ENCODE measurements at regions not wholly inside any gene's neighbourhood (a gene's known extent, or its start where the extent isn't known, plus 50 kb on each side); places are given as distances from the start of the nearest gene placed in this dataset.

DNA sequence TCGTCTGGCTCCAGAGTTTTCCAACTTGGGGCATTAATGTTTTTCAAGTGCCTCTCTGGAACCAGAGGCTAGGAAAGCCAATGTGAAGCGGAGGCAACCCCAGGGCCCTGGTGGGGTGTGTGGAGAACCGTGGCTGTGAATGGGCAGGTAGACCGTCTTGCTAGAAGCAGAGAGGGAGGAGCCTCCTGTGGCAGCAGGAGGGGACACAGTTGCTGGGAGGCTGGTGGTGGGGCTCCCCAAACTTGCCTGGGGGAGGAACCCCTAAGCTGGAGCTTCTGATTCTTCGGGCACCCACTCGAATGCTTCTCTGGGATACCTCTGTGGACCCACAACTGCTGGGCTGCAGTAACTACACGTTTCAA is 65.3 kb upstream of the APCDD1L start:
- Histone ChIP-seq H3K9me3 (peaks cover 21% of the 10 kb centered on the region; the same call in 1 of the 2 replicates), H3K27ac (no peak overlapping the region), H3K4me3 (no peak overlapping the region)

GRCh38 chr20:58579819-58580473 is 64.7 kb upstream of the APCDD1L start:
- Histone ChIP-seq H3K27me3 (no peaks in the 10 kb centered on the region), H3K9ac (no peak overlapping the region), H3K4me3 (no peak overlapping the region), H4K20me1 (no peaks in the 10 kb centered on the region), H3K36me3 (no peaks in the 10 kb centered on the region), H3K9me3 (peaks cover 21% of the 10 kb centered on the region; the same call in 1 of the 2 replicates), H3K4me2 (no peak overlapping the region), H3K4me1 (peaks cover 9% of the 10 kb centered on the region), H3K27ac (no peak overlapping the region)
- no peak for TF ChIP-seq Cebpa-rat (IDR thresholded peaks at IDR 0.05)

More for the DNA sequence above, 65.3 kb upstream of the APCDD1L start:
- no peak overlapping the region for H3K4me2 ChIP-seq
- no peaks in the 10 kb centered on the region for H3K36me3 ChIP-seq
- H3K4me1 ChIP-seq = peaks cover 14% of the 10 kb centered on the region
- no peak overlapping the region for H3K9ac ChIP-seq
- TF ChIP-seq Cebpa-rat (IDR thresholded peaks at IDR 0.05) = no peak
- H4K20me1 ChIP-seq = no peaks in the 10 kb centered on the region
- no peaks in the 10 kb centered on the region for H3K27me3 ChIP-seq

GRCh38 chr20:58579069-58579818 is 64.0 kb upstream of the APCDD1L start:
- H3K4me2 ChIP-seq = no peak overlapping the region
- H3K9ac ChIP-seq = no peak overlapping the region
- H3K4me1 ChIP-seq = peaks cover 8% of the 10 kb centered on the region
- H3K27me3 ChIP-seq = no peaks in the 10 kb centered on the region
- peaks cover 21% of the 10 kb centered on the region; the same call in 1 of the 2 replicates for H3K9me3 ChIP-seq
- no peak for TF ChIP-seq Cebpa-rat (IDR thresholded peaks at IDR 0.05)
- H3K36me3 ChIP-seq = no peaks in the 10 kb centered on the region
- H4K20me1 ChIP-seq = no peaks in the 10 kb centered on the region
- no peak overlapping the region for H3K27ac ChIP-seq
- no peak overlapping the region for H3K4me3 ChIP-seq

DNA sequence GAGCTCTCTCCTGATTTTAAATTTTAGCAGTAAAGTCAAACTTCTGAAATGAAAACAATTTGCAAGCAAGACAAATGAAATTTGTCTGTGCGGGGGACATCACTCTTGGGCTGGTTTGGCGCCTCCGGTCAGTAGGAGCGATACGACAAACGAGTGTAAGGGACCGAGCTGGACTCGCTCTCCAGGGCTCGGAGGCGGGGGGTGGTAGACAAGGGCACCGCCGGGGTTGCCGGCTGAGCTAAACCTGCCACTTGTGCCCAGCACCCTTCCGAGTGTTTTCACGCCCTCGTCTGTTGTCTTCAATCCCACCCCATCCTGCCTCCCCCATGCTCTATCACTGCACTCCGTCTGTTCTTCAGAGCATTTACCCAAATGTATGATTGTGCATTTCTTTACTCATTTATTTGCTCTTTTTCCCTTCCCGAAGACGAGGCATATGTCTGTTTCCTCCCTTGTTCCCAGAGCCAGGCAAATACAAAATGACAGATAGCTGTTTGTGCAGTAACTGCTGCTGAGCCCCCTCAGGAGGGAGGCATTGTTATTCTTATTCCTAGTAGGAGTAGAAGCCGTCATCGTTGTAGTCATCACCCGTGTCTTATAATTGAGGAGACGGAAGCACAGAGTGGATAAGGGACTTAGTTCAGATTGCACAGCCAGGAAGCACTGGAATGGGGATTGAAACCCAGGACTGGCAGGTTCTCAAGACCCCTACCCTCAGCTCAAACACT is 62.8 kb upstream of the APCDD1L start:
- no peaks in the 10 kb centered on the region for H3K27me3 ChIP-seq
- H4K20me1 ChIP-seq = no peaks in the 10 kb centered on the region
- peaks cover 21% of the 10 kb centered on the region; the same call in 1 of the 2 replicates for H3K9me3 ChIP-seq
- TF ChIP-seq Cebpa-rat (IDR thresholded peaks at IDR 0.05) = no peak
- H3K4me3 ChIP-seq = no peak overlapping the region
- no peak overlapping the region for H3K27ac ChIP-seq
- H3K4me1 ChIP-seq = no peaks in the 10 kb centered on the region
- H3K4me2 ChIP-seq = no peak overlapping the region
- no peak overlapping the region for H3K9ac ChIP-seq
- no peaks in the 10 kb centered on the region for H3K36me3 ChIP-seq

DNA sequence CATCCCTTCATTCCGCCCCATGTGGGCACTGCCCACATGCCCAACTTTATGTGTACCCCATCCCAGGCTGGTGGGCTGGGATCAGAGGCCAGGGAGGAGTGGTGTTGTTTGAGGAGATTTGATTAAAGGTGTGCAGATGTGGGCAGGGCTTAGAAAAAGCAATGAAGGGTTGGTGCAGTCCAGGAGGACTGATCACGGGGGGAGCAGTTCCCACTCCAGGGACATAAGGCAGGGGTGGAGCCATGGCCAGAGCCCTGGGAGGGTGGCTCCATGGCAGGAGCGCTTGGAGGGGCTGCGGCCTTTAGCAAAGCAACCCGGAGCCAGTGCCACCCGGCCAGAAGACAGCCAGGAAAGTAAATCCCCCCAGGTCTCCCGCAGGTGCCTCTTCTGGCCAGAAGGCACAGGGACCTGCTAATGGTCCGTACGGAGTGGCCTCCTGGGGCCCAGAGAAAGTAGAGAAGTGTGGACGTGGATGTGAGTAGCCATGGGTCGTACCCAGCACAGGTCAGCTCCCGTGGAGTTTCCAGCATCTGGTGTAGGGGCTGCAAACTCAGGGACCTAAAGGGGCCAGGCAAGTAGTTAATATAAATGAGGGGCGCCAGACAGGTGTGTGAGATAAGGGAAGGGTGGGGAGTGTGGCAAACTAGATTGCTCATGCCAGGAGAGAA is 62.1 kb upstream of the APCDD1L start:
- Histone ChIP-seq H3K36me3 (no peaks in the 10 kb centered on the region), H3K27ac (no peak overlapping the region), H3K27me3 (no peaks in the 10 kb centered on the region), H3K9ac (no peak overlapping the region), H3K9me3 (peaks cover 13% of the 10 kb centered on the region; the same call in 1 of the 2 replicates), H3K4me2 (no peak overlapping the region), H3K4me3 (no peak overlapping the region), H4K20me1 (no peaks in the 10 kb centered on the region), H3K4me1 (no peaks in the 10 kb centered on the region)
- no peak for TF ChIP-seq Cebpa-rat (IDR thresholded peaks at IDR 0.05)

GRCh38 chr20:58576603-58576970 is 61.4 kb upstream of the APCDD1L start:
- Histone ChIP-seq H3K4me1 (no peaks in the 10 kb centered on the region), H3K4me2 (no peak overlapping the region), H4K20me1 (no peaks in the 10 kb centered on the region), H3K27me3 (no peaks in the 10 kb centered on the region), H3K9me3 (0 out of 2 replicates have a peak, but pooled peaks cover 7% of the 10 kb centered on the region), H3K36me3 (no peaks in the 10 kb centered on the region), H3K4me3 (no peak overlapping the region), H3K27ac (no peak overlapping the region), H3K9ac (no peak overlapping the region)
- TF ChIP-seq Cebpa-rat (IDR thresholded peaks at IDR 0.05) = no peak

DNA sequence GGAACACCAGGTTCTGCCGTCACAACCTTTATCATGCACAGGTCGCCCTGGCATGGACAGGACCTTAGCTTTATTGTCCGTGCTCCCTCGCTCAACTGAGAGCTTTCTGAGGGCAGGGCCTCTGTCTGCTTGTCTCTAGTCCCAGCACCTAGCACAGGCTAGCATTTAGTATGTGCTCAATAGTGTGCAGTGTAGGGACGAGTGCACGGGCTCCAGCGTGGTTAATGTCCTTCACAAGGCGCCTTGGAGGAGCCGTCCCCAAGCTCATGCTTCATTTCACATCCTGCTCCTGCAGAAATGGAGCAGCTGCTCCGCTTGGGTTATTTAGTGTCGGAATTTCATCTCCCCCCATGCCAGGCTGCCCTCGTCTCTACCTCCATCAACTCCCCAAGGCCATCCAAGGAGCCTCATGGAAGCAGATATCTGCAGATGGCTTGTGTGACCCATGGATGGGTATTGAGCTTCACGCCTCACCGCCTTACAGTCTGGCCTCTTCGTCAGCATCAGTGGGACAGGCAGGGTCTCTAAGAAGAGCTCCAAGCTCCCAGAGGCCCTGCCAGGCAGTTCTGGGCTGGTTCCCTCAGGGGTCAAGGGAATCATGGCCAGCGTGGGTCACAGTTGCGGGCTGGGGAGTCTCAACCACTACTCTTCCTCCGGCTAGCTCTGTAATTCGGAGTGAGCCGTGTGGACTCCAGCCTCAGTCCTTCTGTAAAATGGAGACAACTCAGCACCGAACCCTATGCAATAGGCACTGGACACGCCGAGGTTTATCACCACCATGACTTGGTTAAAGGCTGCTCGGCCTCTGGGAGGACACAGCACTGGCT is 60.8 kb upstream of the APCDD1L start:
- Histone ChIP-seq H3K9ac (no peak overlapping the region), H3K27me3 (no peaks in the 10 kb centered on the region), H4K20me1 (no peaks in the 10 kb centered on the region), H3K9me3 (0 out of 2 replicates have a peak, but pooled peaks cover 7% of the 10 kb centered on the region), H3K4me2 (no peak overlapping the region), H3K4me3 (no peak overlapping the region), H3K4me1 (no peaks in the 10 kb centered on the region), H3K36me3 (no peaks in the 10 kb centered on the region), H3K27ac (no peak overlapping the region)
- no peak for TF ChIP-seq Cebpa-rat (IDR thresholded peaks at IDR 0.05)

GRCh38 chr20:58574469-58574868 is 59.3 kb upstream of the APCDD1L start:
- 0 out of 2 replicates have a peak, but pooled peaks cover 2% of the 10 kb centered on the region for H3K9me3 ChIP-seq
- H3K27me3 ChIP-seq = no peaks in the 10 kb centered on the region
- H3K4me1 ChIP-seq = peaks cover 5% of the 10 kb centered on the region; the same call in 1 of the 2 replicates
- H3K4me2 ChIP-seq = no peak overlapping the region
- H3K27ac ChIP-seq = no peak overlapping the region
- H4K20me1 ChIP-seq = no peaks in the 10 kb centered on the region
- H3K36me3 ChIP-seq = no peaks in the 10 kb centered on the region
- no peak for TF ChIP-seq Cebpa-rat (IDR thresholded peaks at IDR 0.05)
- no peak overlapping the region for H3K4me3 ChIP-seq
- H3K9ac ChIP-seq = no peak overlapping the region

DNA sequence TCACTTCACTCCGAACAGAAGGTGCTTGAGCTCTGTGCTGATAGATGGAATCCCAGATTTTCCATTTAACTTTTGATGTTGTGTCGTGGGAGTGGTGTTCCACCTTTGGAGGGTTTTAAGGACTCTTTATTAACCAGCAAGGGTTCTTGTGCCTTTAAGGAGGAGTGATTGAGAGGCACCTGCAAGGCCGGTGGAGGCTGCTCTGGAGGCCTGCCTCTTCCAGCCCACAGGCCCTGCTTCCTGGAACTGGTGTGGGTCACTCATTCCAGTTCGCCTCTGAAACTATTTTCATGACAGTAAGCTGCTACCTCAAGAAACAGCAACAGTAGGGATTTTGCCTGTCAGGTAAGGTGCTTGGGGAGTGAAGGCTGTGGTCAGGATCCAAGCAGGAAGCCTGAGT is 58.8 kb upstream of the APCDD1L start:
- no peak overlapping the region for H3K4me2 ChIP-seq
- no peaks in the 10 kb centered on the region for H3K9me3 ChIP-seq
- no peak overlapping the region for H3K9ac ChIP-seq
- no peak overlapping the region for H3K4me3 ChIP-seq
- H3K27me3 ChIP-seq = no peaks in the 10 kb centered on the region
- H3K36me3 ChIP-seq = no peaks in the 10 kb centered on the region
- H3K27ac ChIP-seq = no peak overlapping the region
- H4K20me1 ChIP-seq = no peaks in the 10 kb centered on the region
- TF ChIP-seq Cebpa-rat (IDR thresholded peaks at IDR 0.05) = no peak
- H3K4me1 ChIP-seq = peaks cover 10% of the 10 kb centered on the region

Data from BLaER1 (cell line).